ENCODE measurements at regions not wholly inside any gene's neighbourhood (a gene's known extent, or its start where the extent isn't known, plus 50 kb on each side); places are given as distances from the start of the nearest gene placed in this dataset.

GRCh38 chr14:66072190-66073084 lies 413.7 kb upstream of the CCDC196 start:
- intact Hi-C loops (cut with DNase I): no loop called here
- DNase-seq: no peak

GRCh38 chr14:66074537-66074936 lies 411.6 kb upstream of the CCDC196 start:
- 69 to 79% methylated on average over 4 of the region's 4 CpGs for WGBS, 2 donors
- no peak overlapping the region for H3K4me3 ChIP-seq
- no peaks in the 10 kb centered on the region for H3K4me1 ChIP-seq
- no peak for DNase-seq
- no peak for ATAC-seq
- intact Hi-C loops (cut with DNase I): no loop called here
- no peaks in the 10 kb centered on the region for H3K27me3 ChIP-seq
- TF ChIP-seq CTCF (IDR thresholded peaks at IDR 0.05) (no peak), POLR2A (IDR thresholded peaks at IDR 0.05) (no peak)
- no peak overlapping the region for H3K27ac ChIP-seq
- H3K9me3 ChIP-seq: no peaks in the 10 kb centered on the region
- no peaks in the 10 kb centered on the region for H3K36me3 ChIP-seq (replicated peaks in 1 of 2; ENCODE audit: insufficient read depth in 1 of 2, low read depth in 2 of 2)

More at GRCh38 chr14:66072190-66073084, 413.7 kb upstream of the CCDC196 start:
- no peak for TF ChIP-seq POLR2A (IDR thresholded peaks at IDR 0.05)
- TF ChIP-seq CTCF (IDR thresholded peaks at IDR 0.05): no peak
- H3K4me1 ChIP-seq: no peaks in the 10 kb centered on the region
- 81 to 83% methylated on average over 5 of the region's 5 CpGs for WGBS, 2 donors
- no peaks in the 10 kb centered on the region for H3K36me3 ChIP-seq (replicated peaks in 1 of 2; ENCODE audit: insufficient read depth in 1 of 2, low read depth in 2 of 2)
- no peaks in the 10 kb centered on the region for H3K27me3 ChIP-seq
- no peak for ATAC-seq
- H3K4me3 ChIP-seq: no peak overlapping the region
- no peaks in the 10 kb centered on the region for H3K9me3 ChIP-seq
- H3K27ac ChIP-seq: no peak overlapping the region

- TF ChIP-seq POLR2A (IDR thresholded peaks at IDR 0.05): no peak
- TF ChIP-seq CTCF (IDR thresholded peaks at IDR 0.05): no peak
- DNase-seq: no peak
- Histone ChIP-seq H3K4me1 (no peaks in the 10 kb centered on the region), H3K4me3 (no peak overlapping the region), H3K27ac (no peak overlapping the region), H3K27me3 (no peaks in the 10 kb centered on the region), H3K36me3 (replicated peaks in 1 of 2; ENCODE audit: insufficient read depth in 1 of 2, low read depth in 2 of 2) (no peaks in the 10 kb centered on the region), H3K9me3 (no peaks in the 10 kb centered on the region)
- intact Hi-C loops (cut with DNase I): no loop called here
- no peak for ATAC-seq
- 50 to 63% methylated on average over 3 of the region's 3 CpGs for WGBS, 2 donors
Measured at GRCh38 chr14:66076176-66076575, 410.0 kb upstream of the CCDC196 start.

GRCh38 chr14:66078006-66078405 lies 408.2 kb upstream of the CCDC196 start:
- no peak overlapping the region for H3K4me3 ChIP-seq
- no peak overlapping the region for H3K27ac ChIP-seq
- H3K27me3 ChIP-seq: no peaks in the 10 kb centered on the region
- no peaks in the 10 kb centered on the region for H3K4me1 ChIP-seq
- no peak for TF ChIP-seq POLR2A (IDR thresholded peaks at IDR 0.05)
- no peak for TF ChIP-seq CTCF (IDR thresholded peaks at IDR 0.05)
- DNase-seq (no peak), ATAC-seq (no peak)
- intact Hi-C loops (cut with DNase I): no loop called here
- WGBS, 2 donors: 68 to 74% methylated on average over 5 of the region's 5 CpGs
- H3K9me3 ChIP-seq: no peaks in the 10 kb centered on the region
- no peaks in the 10 kb centered on the region for H3K36me3 ChIP-seq (replicated peaks in 1 of 2; ENCODE audit: insufficient read depth in 1 of 2, low read depth in 2 of 2)

Measured in body of pancreas (tissue), 4 donors.